Neuronal stem cell (in vitro differentiated cells): ENCODE measurements at regions not wholly inside any gene's neighbourhood (a gene's known extent, or its start where the extent isn't known, plus 50 kb on each side); places are given as distances from the start of the nearest gene placed in this dataset.
"Not testable (repeated sequence)": the region's sequence is repeated elsewhere in the genome, so short reads cannot be mapped to it uniquely, and the experiment has no call there.

ENCODE experiments used
- DNase-seq: peaks from one replicate; pipeline ENCODE4 v3.0.0-alpha.2; 2013; ENCODE audit warnings: low spot score
- H2AFZ ChIP-seq: one replicate; pipeline ENCODE4 v1.6.1; 2013; ENCODE audit warnings: mild to moderate bottlenecking, low read length, inconsistent platforms
- H2AK5ac ChIP-seq: 2 replicates; pipeline ENCODE4 v1.6.1; 2013; ENCODE audit warnings: low read depth, mild to moderate bottlenecking, inconsistent platforms, low read length, moderate library complexity, mixed read lengths
- H2BK120ac ChIP-seq: 2 replicates; pipeline ENCODE4 v1.6.1; 2013; ENCODE audit warnings: low read depth, mild to moderate bottlenecking, inconsistent platforms, low read length, moderate library complexity, mixed read lengths
- H2BK12ac ChIP-seq: one replicate; pipeline ENCODE4 v1.6.1; 2013; ENCODE audit warnings: low read length, inconsistent platforms
- H2BK15ac ChIP-seq: 2 replicates; pipeline ENCODE4 v1.6.1; 2013; ENCODE audit warnings: mild to moderate bottlenecking, low read length, inconsistent platforms, mixed read lengths
- H2BK5ac ChIP-seq: one replicate; pipeline ENCODE4 v1.6.1; 2013; ENCODE audit warnings: inconsistent platforms, mild to moderate bottlenecking, low read length, moderate library complexity
- H3K14ac ChIP-seq: one replicate; pipeline ENCODE4 v1.6.1; 2013; ENCODE audit warnings: low read length, inconsistent platforms
- H3K18ac ChIP-seq: 2 replicates; pipeline ENCODE4 v1.6.1; 2013; ENCODE audit warnings: low read length, inconsistent platforms
- H3K23ac ChIP-seq: 2 replicates; pipeline ENCODE4 v1.6.1; 2013; ENCODE audit warnings: low read depth, mild to moderate bottlenecking, mixed read lengths, low read length, inconsistent platforms; ENCODE audit not compliant: poor library complexity
- H3K27ac ChIP-seq: replicated peaks from 3 replicates; pipeline ENCODE4 v1.5.1; 2013; ENCODE audit warnings: low read length, inconsistent platforms
- H3K27me3 ChIP-seq, 3 experiments: 2 replicates each; pipeline ENCODE4 v1.6.1; 2013; ENCODE audit warnings: low read length in 3 of 3, mild to moderate bottlenecking in 2 of 3, inconsistent platforms in 1 of 3, low read depth in 1 of 3, mixed read lengths in 1 of 3, moderate library complexity in 1 of 3; ENCODE audit not compliant: control insufficient read depth in 3 of 3, insufficient read depth in 3 of 3
- H3K36me3 ChIP-seq, 2 donors: replicated peaks in 1 of 2; 2 replicates each; pipeline ENCODE4 v1.6.1; 2013; ENCODE audit warnings: low read length in 2 of 2; ENCODE audit not compliant: control insufficient read depth in 2 of 2, insufficient read depth in 2 of 2
- H3K4ac ChIP-seq: 2 replicates; pipeline ENCODE4 v1.6.1; 2013; ENCODE audit warnings: inconsistent platforms, mild to moderate bottlenecking, low read length, moderate library complexity
- H3K4me1 ChIP-seq, 2 donors: 1 replicate in 1 of 2; 2 replicates in 1 of 2; pipeline ENCODE4 v1.6.1; 2013; ENCODE audit warnings: low read length in 2 of 2, low read depth in 1 of 2; ENCODE audit not compliant: control insufficient read depth in 2 of 2, insufficient read depth in 1 of 2
- H3K4me2 ChIP-seq: one replicate; pipeline ENCODE4 v1.6.1; 2013; ENCODE audit warnings: mild to moderate bottlenecking, low read length, inconsistent platforms; ENCODE audit not compliant: insufficient read depth, poor library complexity, severe bottlenecking
- H3K4me3 ChIP-seq, 2 donors: 2 replicates each; pipeline ENCODE4 v1.5.1; 2013; ENCODE audit warnings: low read length in 2 of 2, mild to moderate bottlenecking in 2 of 2, inconsistent platforms in 1 of 2, moderate library complexity in 1 of 2
- H3K79me1 ChIP-seq: one replicate; pipeline ENCODE4 v1.6.1; 2013; ENCODE audit warnings: low read depth, mild to moderate bottlenecking, inconsistent platforms, low read length, moderate library complexity
- H3K9ac ChIP-seq: one replicate; pipeline ENCODE4 v1.6.1; 2013; ENCODE audit warnings: mild to moderate bottlenecking, low read depth, low read length, inconsistent platforms; ENCODE audit not compliant: poor library complexity
- H3K9me3 ChIP-seq, 2 donors: replicated peaks in 1 of 2; 2 replicates each; pipeline versions ENCODE3 to v1.6.1; 2013; ENCODE audit warnings: low read length in 2 of 2, mild to moderate bottlenecking in 2 of 2, inconsistent platforms in 1 of 2, low read depth in 1 of 2, mixed read lengths in 1 of 2, moderate library complexity in 1 of 2; ENCODE audit not compliant: control insufficient read depth in 2 of 2, insufficient read depth in 1 of 2
- H4K8ac ChIP-seq: one replicate; pipeline ENCODE4 v1.6.1; 2013; ENCODE audit warnings: low read depth, mild to moderate bottlenecking, inconsistent platforms, low read length, moderate library complexity
- H4K91ac ChIP-seq: one replicate; pipeline ENCODE4 v1.6.1; 2013; ENCODE audit warnings: low read length, low read depth, mild to moderate bottlenecking, inconsistent platforms; ENCODE audit not compliant: poor library complexity
- WGBS, 2 donors: extraction: QIAGEN DNeasy Blood & Tissue Kit; methylation state at CpG; one replicate each; pipeline ENCODE4 v1.1.7; 2013; ENCODE audit warnings: missing lambda C conversion rate in 2 of 2, mixed read lengths in 1 of 2; ENCODE audit not compliant: insufficient read length in 2 of 2, insufficient replicate concordance in 1 of 2; ENCODE audit errors: extremely low coverage in 2 of 2; 5-methylcytosine and 5-hydroxymethylcytosine counted together

DNA sequence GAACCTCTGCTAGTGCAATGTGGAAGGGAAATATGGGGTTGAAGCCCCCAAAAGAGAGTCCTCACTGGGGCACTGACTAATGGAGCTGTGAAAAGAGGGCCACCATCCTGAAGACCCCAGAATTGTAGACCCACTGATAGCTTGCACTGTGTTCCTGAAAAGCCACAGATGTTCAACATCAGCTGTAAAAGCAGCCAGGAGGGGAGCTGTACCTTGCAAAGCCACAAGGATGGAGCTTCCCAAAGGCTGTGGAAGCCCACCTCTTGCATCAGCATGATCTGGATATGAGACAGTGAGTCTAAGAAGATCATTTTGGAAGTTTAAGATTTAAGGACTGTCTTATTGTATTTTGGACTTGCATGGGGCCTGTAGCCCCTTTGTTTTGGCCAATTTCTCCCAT, 125.8 kb upstream of the TGFBR2 start:
- H3K27me3 ChIP-seq: no peaks in the 10 kb centered on the region
- no peaks in the 10 kb centered on the region for H3K9me3 ChIP-seq
- no peak overlapping the region for H4K91ac ChIP-seq
- no peak overlapping the region for H3K9ac ChIP-seq
- H3K14ac ChIP-seq: no peak overlapping the region
- no peak overlapping the region for H2AFZ ChIP-seq
- H3K27ac ChIP-seq: no peak overlapping the region
- no peak overlapping the region for H2BK12ac ChIP-seq
- H3K4me2 ChIP-seq: no peak overlapping the region
- no peak overlapping the region for H2BK120ac ChIP-seq
- H3K18ac ChIP-seq: no peak overlapping the region
- H3K4me1 ChIP-seq: no peaks in the 10 kb centered on the region
- no peak overlapping the region for H3K4me3 ChIP-seq
- no peak overlapping the region for H2BK5ac ChIP-seq
- no peak overlapping the region for H2AK5ac ChIP-seq
- no peak for DNase-seq
- no peak overlapping the region for H3K23ac ChIP-seq
- no peaks in the 10 kb centered on the region for H3K79me1 ChIP-seq
- no peak overlapping the region for H4K8ac ChIP-seq
- no peaks in the 10 kb centered on the region for H3K36me3 ChIP-seq
- H2BK15ac ChIP-seq: no peak overlapping the region
- no peak overlapping the region for H3K4ac ChIP-seq

DNA sequence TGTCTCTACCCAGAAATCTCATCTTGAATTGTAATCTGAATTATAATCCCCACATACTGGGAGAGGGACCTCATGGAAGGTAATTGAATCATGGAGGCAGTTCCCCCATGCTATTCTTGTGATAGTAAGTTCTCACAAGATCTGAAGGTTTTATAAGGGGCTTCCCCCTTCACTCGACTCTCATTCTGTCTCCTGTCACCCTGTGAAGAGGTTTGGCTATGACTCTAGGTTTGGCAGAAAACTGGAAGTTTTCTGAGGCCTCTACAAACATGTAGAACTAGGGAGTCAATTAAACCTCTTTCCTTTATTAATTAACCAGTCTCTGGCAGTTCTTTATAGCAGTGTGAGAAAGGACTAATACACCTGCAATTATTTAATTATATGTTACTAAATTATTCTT, 125.2 kb upstream of the TGFBR2 start:
- Histone ChIP-seq H2AK5ac (no peak overlapping the region), H3K27ac (no peak overlapping the region), H3K79me1 (no peaks in the 10 kb centered on the region), H2AFZ (no peak overlapping the region), H2BK5ac (no peak overlapping the region), H3K14ac (no peak overlapping the region), H4K8ac (no peak overlapping the region), H3K4me3 (no peak overlapping the region), H3K4ac (no peak overlapping the region), H3K27me3 (no peaks in the 10 kb centered on the region), H3K4me2 (no peak overlapping the region), H3K36me3 (no peaks in the 10 kb centered on the region), H3K9ac (no peak overlapping the region), H3K4me1 (no peaks in the 10 kb centered on the region), H3K9me3 (no peaks in the 10 kb centered on the region), H2BK15ac (no peak overlapping the region), H3K23ac (no peak overlapping the region), H4K91ac (no peak overlapping the region), H3K18ac (no peak overlapping the region), H2BK12ac (no peak overlapping the region), H2BK120ac (no peak overlapping the region)
- no CpG with 5 or more reads among the region's 1 CpG for WGBS, 2 donors
- no peak for DNase-seq

DNA sequence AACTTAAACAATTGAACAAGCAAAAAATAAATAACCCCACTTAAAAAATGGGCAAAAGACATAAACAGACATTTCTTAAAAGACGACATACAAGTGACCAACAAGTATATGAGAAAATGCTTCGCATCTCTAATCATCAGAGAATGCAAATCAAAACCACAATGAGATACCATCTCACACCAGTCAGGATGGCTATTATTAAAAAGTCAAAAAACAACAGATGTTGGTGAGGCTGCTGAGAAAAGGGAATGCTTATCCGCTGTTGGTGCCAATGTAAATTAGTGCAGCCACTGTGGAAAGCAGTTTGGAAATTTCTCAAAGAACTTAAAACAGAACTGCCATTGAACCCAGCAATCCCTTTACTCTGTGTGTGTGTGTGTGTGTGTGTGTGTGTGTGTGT, 122.2 kb upstream of the TGFBR2 start:
- not testable (repeated sequence) for H2BK120ac ChIP-seq, H4K91ac ChIP-seq, H3K18ac ChIP-seq, H2BK12ac ChIP-seq, H3K4me3 ChIP-seq, H3K23ac ChIP-seq, H3K4me1 ChIP-seq, H3K14ac ChIP-seq, DNase-seq, H4K8ac ChIP-seq, H3K9ac ChIP-seq, H3K4ac ChIP-seq, H3K27me3 ChIP-seq, H3K4me2 ChIP-seq, H3K79me1 ChIP-seq, H2AFZ ChIP-seq, H3K36me3 ChIP-seq, H2AK5ac ChIP-seq, H2BK15ac ChIP-seq, H2BK5ac ChIP-seq, H3K27ac ChIP-seq
- peaks cover 0 to 13% of the 10 kb centered on the region in 2 donors for H3K9me3 ChIP-seq
- WGBS, 2 donors: no CpG with 5 or more reads among the region's 3 CpGs

GRCh38 chr3:30486368-30486767, 120.0 kb upstream of the TGFBR2 start:
- no peak overlapping the region for H2AFZ ChIP-seq
- H3K9ac ChIP-seq: no peak overlapping the region
- H3K36me3 ChIP-seq: no peaks in the 10 kb centered on the region
- no peak overlapping the region for H2BK5ac ChIP-seq
- no peak overlapping the region for H2AK5ac ChIP-seq
- H2BK15ac ChIP-seq: no peak overlapping the region
- no peak overlapping the region for H3K23ac ChIP-seq
- no peak overlapping the region for H3K18ac ChIP-seq
- H3K4me2 ChIP-seq: no peak overlapping the region
- H3K4me1 ChIP-seq: no peaks in the 10 kb centered on the region
- H3K14ac ChIP-seq: no peak overlapping the region
- no peak for DNase-seq
- H2BK12ac ChIP-seq: no peak overlapping the region
- H3K27ac ChIP-seq: no peak overlapping the region
- H4K91ac ChIP-seq: no peak overlapping the region
- H3K79me1 ChIP-seq: no peaks in the 10 kb centered on the region
- H4K8ac ChIP-seq: no peak overlapping the region
- no CpG with 5 or more reads among the region's 2 CpGs for WGBS, 2 donors
- no peak overlapping the region for H3K4ac ChIP-seq
- no peak overlapping the region for H3K4me3 ChIP-seq
- H3K27me3 ChIP-seq: peaks cover 0 to 8% (median 0%) of the 10 kb centered on the region in 3 experiments
- peaks cover 0 to 16% of the 10 kb centered on the region in 2 donors for H3K9me3 ChIP-seq
- H2BK120ac ChIP-seq: no peak overlapping the region
